H1 (cell line): ENCODE measurements at regions not wholly inside any gene's neighbourhood (a gene's known extent, or its start where the extent isn't known, plus 50 kb on each side); places are given as distances from the start of the nearest gene placed in this dataset.

Experiments
- CTCF ChIA-PET: fragments of 300-600 bp; sonication (Branson Sonifier 250); formaldehyde crosslinking; loops from one replicate; lab custom pipeline; 2021; ENCODE audit not compliant: partially characterized antibody; lab: Charles Lee
- POLR2A ChIA-PET: fragments of 300-600 bp; sonication (Branson Sonifier 250); formaldehyde crosslinking; loops from one replicate; lab custom pipeline; 2021; ENCODE audit warnings: inconsistent platforms; ENCODE audit not compliant: partially characterized antibody; lab: Charles Lee
- DNase-seq, 2 experiments: peaks; one replicate each; pipeline versions ENCODE4 v3.0.0 to v3.0.0-alpha.2; 2010 to 2022; ENCODE audit warnings: low spot score in 2 of 2, low read depth in 1 of 2, mixed read lengths in 1 of 2
- FAIRE-seq: peaks from 2 replicates; lab custom pipeline; 2011; peaks lifted over from hg19 to GRCh38; lab: Jason Lieb, UNC
- H2AFZ ChIP-seq: 2 replicates; pipeline ENCODE4 v1.8.1; 2012; ENCODE audit warnings: low read length, inconsistent platforms
- H2AK5ac ChIP-seq: 2 replicates; pipeline ENCODE4 v1.6.1; 2013; ENCODE audit warnings: low read depth, low read length
- H2BK120ac ChIP-seq: replicated peaks from 2 replicates; pipeline ENCODE3; 2013; ENCODE audit warnings: low read depth, low read length, inconsistent platforms
- H2BK12ac ChIP-seq: 2 replicates; pipeline ENCODE4 v1.6.1; 2013; ENCODE audit warnings: low read depth, low read length
- H2BK15ac ChIP-seq: 2 replicates; pipeline ENCODE4 v1.6.1; 2013; ENCODE audit warnings: low read length
- H2BK20ac ChIP-seq: 2 replicates; pipeline ENCODE4 v1.6.1; 2013; ENCODE audit warnings: low read length
- H2BK5ac ChIP-seq: 2 replicates; pipeline ENCODE4 v1.6.1; 2013; ENCODE audit warnings: low read depth, low read length
- H3K14ac ChIP-seq: 2 replicates; pipeline ENCODE4 v1.6.1; 2013; ENCODE audit warnings: inconsistent platforms; ENCODE audit not compliant: insufficient read length
- H3K18ac ChIP-seq: 2 replicates; pipeline ENCODE4 v1.6.1; 2013; ENCODE audit warnings: low read length; ENCODE audit errors: extremely low read depth
- H3K23ac ChIP-seq: 2 replicates; pipeline ENCODE4 v1.6.1; 2013; ENCODE audit warnings: inconsistent platforms; ENCODE audit not compliant: insufficient read length
- H3K23me2 ChIP-seq: 2 replicates; pipeline ENCODE4 v1.6.1; 2013; ENCODE audit warnings: low read depth, low read length
- H3K27ac ChIP-seq: 2 replicates; pipeline ENCODE4 v1.6.1; 2011; ENCODE audit warnings: low read depth, low read length, inconsistent platforms
- H3K27me3 ChIP-seq, 4 experiments: replicated peaks in 1 of 4; 1 replicate in 1 of 4; 2 replicates in 3 of 4; pipeline versions ENCODE4 v1.6.1 to v1.8.1; 2011 to 2013; ENCODE audit warnings: low read length in 3 of 4, mild to moderate bottlenecking in 3 of 4, inconsistent platforms in 2 of 4, mixed read lengths in 2 of 4, moderate library complexity in 1 of 4; ENCODE audit not compliant: control insufficient read depth in 3 of 4, insufficient read depth in 3 of 4; ENCODE audit errors: extremely low read depth in 1 of 4
- H3K36me3 ChIP-seq, 4 experiments: 2 replicates each; pipeline versions ENCODE4 v1.6.1 to v1.8.1; 2011 to 2013; ENCODE audit warnings: mild to moderate bottlenecking in 4 of 4, low read length in 3 of 4, moderate library complexity in 2 of 4, control low read depth in 1 of 4, inconsistent platforms in 1 of 4; ENCODE audit not compliant: insufficient read depth in 4 of 4, control insufficient read depth in 2 of 4
- H3K4ac ChIP-seq: replicated peaks from 2 replicates; pipeline ENCODE3; 2013; ENCODE audit warnings: low read length, low read depth, mixed read lengths, inconsistent platforms; ENCODE audit not compliant: insufficient read length
- H3K4me1 ChIP-seq, 4 experiments: replicated peaks in 1 of 4; 1 replicate in 1 of 4; 2 replicates in 3 of 4; pipeline versions ENCODE4 v1.6.1 to v1.8.1; 2011 to 2013; ENCODE audit warnings: low read length in 3 of 4, inconsistent platforms in 2 of 4, mixed read lengths in 1 of 4; ENCODE audit not compliant: insufficient read depth in 4 of 4, control insufficient read depth in 3 of 4
- H3K4me2 ChIP-seq, 2 experiments: 2 replicates each; pipeline versions ENCODE4 v1.6.1 to v1.8.1; 2011 to 2013; ENCODE audit warnings: low read depth in 2 of 2, low read length in 2 of 2, control low read depth in 1 of 2, inconsistent platforms in 1 of 2, mild to moderate bottlenecking in 1 of 2; ENCODE audit not compliant: insufficient read depth in 1 of 2
- H3K4me3 ChIP-seq, 4 experiments: fragments of 200-600, 300-600 bp in 1 of 4; sonication (generic), shearing (Covaris generic), sonication (Bioruptor Twin) in 1 of 4; 2 replicates each; pipeline versions ENCODE4 v1.5.1 to v1.8.1; 2011 to 2016; ENCODE audit warnings: low read length in 4 of 4, low read depth in 3 of 4, control low read depth in 2 of 4, inconsistent platforms in 2 of 4, mild to moderate bottlenecking in 2 of 4, mixed read lengths in 1 of 4, moderate library complexity in 1 of 4; ENCODE audit not compliant: insufficient read depth in 2 of 4; ENCODE audit errors: extremely low read depth in 1 of 4
- H3K56ac ChIP-seq: replicated peaks from 2 replicates; pipeline ENCODE3; 2013; ENCODE audit warnings: low read depth, mild to moderate bottlenecking, mixed read lengths, low read length, inconsistent platforms; ENCODE audit not compliant: insufficient read length
- H3K79me1 ChIP-seq: 2 replicates; pipeline ENCODE4 v1.6.1; 2013; ENCODE audit warnings: low read depth, low read length, control low read depth
- H3K79me2 ChIP-seq, 2 experiments: 2 replicates each; pipeline versions ENCODE4 v1.6.1 to v1.8.1; 2012 to 2013; ENCODE audit warnings: low read length in 2 of 2, mild to moderate bottlenecking in 2 of 2, inconsistent platforms in 1 of 2; ENCODE audit not compliant: insufficient read depth in 2 of 2, control insufficient read depth in 1 of 2
- H3K9ac ChIP-seq, 4 experiments: replicated peaks in 1 of 4; 1 replicate in 1 of 4; 2 replicates in 3 of 4; pipeline versions ENCODE4 v1.6.1 to v1.8.1; 2011 to 2013; ENCODE audit warnings: low read depth in 3 of 4, low read length in 3 of 4, control low read depth in 2 of 4, mild to moderate bottlenecking in 2 of 4, moderate library complexity in 2 of 4, inconsistent platforms in 1 of 4; ENCODE audit errors: extremely low read depth in 1 of 4
- H3K9me3 ChIP-seq, 2 experiments: 2 replicates each; pipeline versions ENCODE4 v1.6.1 to v1.8.1; 2012 to 2013; ENCODE audit warnings: mild to moderate bottlenecking in 2 of 2, moderate library complexity in 2 of 2, control low read depth in 1 of 2, inconsistent platforms in 1 of 2, low read depth in 1 of 2, low read length in 1 of 2, mixed read lengths in 1 of 2; ENCODE audit not compliant: insufficient read depth in 2 of 2
- H4K20me1 ChIP-seq, 2 experiments: replicated peaks in 1 of 2; 2 replicates each; pipeline versions ENCODE3 to v1.8.1; 2011 to 2013; ENCODE audit warnings: inconsistent platforms in 2 of 2, low read length in 2 of 2, mild to moderate bottlenecking in 1 of 2; ENCODE audit not compliant: insufficient read depth in 2 of 2, control insufficient read depth in 1 of 2
- H4K5ac ChIP-seq: 2 replicates; pipeline ENCODE4 v1.6.1; 2013; ENCODE audit warnings: low read length, low read depth, mixed read lengths, inconsistent platforms; ENCODE audit not compliant: insufficient read length
- H4K8ac ChIP-seq: 2 replicates; pipeline ENCODE4 v1.8.0; 2013; ENCODE audit warnings: mild to moderate bottlenecking, moderate library complexity, low read length, inconsistent platforms; ENCODE audit not compliant: insufficient read depth; ENCODE audit errors: extremely low read depth
- H4K91ac ChIP-seq: replicated peaks from 2 replicates; pipeline ENCODE3; 2013; ENCODE audit warnings: low read length, mixed read lengths, inconsistent platforms; ENCODE audit not compliant: insufficient read length
- KDM4A ChIP-seq: IDR thresholded peaks from one replicate; pipeline ENCODE4 v1.7.1; 2012; ENCODE audit warnings: low read depth, mild to moderate bottlenecking, moderate library complexity, low read length, inconsistent platforms; ENCODE audit not compliant: severe bottlenecking
- SRF ChIP-seq: IDR thresholded peaks from 2 replicates; pipeline ENCODE4 v1.6.1; 2011; ENCODE audit warnings: mild to moderate bottlenecking, low read depth, low read length, moderate library complexity
- WGBS, 2 experiments: shearing (Covaris generic) in 1 of 2; methylation state at CpG; one replicate each; pipeline versions ENCODE4 v1.1.6 to v1.1.7; 2013 to 2015; ENCODE audit warnings: low lambda C conversion rate in 2 of 2, mixed read lengths in 2 of 2, inconsistent platforms in 1 of 2, low coverage in 1 of 2, missing lambda C conversion rate in 1 of 2; ENCODE audit not compliant: insufficient replicate concordance in 2 of 2, insufficient coverage in 1 of 2, insufficient read length in 1 of 2; ENCODE audit errors: extremely low coverage in 1 of 2, missing lambda C conversion rate in 1 of 2; 5-methylcytosine and 5-hydroxymethylcytosine counted together
- TF ChIP-seq, protein P1 (sequence below): IDR thresholded peaks from 2 replicates; pipeline ENCODE4 v1.6.1; 2011; ENCODE audit warnings: low read length, improper control_type of control experiment

DNA sequence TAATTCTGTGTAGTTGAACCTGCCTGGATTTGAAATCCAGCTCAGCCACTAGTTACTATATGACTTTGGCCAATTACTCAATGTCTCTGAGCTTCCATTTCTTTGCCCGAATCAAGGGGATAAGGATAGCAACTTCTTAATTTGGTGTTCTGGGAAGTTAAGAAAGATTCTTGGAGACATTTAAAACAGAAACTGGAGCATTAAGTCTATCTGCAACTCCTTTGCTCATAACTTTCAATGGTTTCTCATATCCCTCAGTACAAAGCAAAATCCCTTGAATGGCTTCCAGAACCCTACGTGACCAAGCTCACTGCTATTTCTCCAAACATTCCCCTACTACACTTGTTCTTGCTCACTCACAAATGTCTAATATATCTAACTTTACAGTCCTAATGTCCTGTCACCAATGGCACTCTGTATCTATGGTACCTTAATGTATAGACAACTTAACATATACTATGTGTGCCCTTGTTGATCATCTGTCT is 849.1 kb upstream of the SLIT2 start:
- H3K4me2 ChIP-seq = no peak overlapping the region
- H4K8ac ChIP-seq = no peak overlapping the region
- no peak overlapping the region for H3K4me3 ChIP-seq
- CTCF ChIA-PET = no interaction called here
- no peak overlapping the region for H3K23ac ChIP-seq
- no peak overlapping the region for H3K9ac ChIP-seq
- no peaks in the 10 kb centered on the region for H3K9me3 ChIP-seq
- H3K36me3 ChIP-seq = no peaks in the 10 kb centered on the region
- H3K79me2 ChIP-seq = no peaks in the 10 kb centered on the region
- H3K4ac ChIP-seq = no peak overlapping the region
- no peaks in the 10 kb centered on the region for H3K27me3 ChIP-seq
- H2BK120ac ChIP-seq = no peak overlapping the region
- no peak overlapping the region for H2BK15ac ChIP-seq
- DNase-seq (no peak), FAIRE-seq (no peak)
- TF ChIP-seq, protein P1, sequence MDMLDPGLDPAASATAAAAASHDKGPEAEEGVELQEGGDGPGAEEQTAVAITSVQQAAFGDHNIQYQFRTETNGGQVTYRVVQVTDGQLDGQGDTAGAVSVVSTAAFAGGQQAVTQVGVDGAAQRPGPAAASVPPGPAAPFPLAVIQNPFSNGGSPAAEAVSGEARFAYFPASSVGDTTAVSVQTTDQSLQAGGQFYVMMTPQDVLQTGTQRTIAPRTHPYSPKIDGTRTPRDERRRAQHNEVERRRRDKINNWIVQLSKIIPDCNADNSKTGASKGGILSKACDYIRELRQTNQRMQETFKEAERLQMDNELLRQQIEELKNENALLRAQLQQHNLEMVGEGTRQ = no peak
- TF ChIP-seq KDM4A (no peak), SRF (no peak)
- H3K4me1 ChIP-seq = no peaks in the 10 kb centered on the region
- no peak overlapping the region for H3K14ac ChIP-seq
- no peak overlapping the region for H4K5ac ChIP-seq
- peak overlapping the region; percentile 44; the same call in 1 of the 2 replicates for H2AFZ ChIP-seq
- POLR2A ChIA-PET = no interaction called here
- no peak overlapping the region for H3K56ac ChIP-seq
- no peak overlapping the region for H3K27ac ChIP-seq
- H2BK5ac ChIP-seq = no peak overlapping the region
- WGBS, 2 experiments = 92% methylated on average over 2 of the region's 2 CpGs; no CpG with 5 or more reads in 1 of the 2 experiments
- no peak overlapping the region for H3K18ac ChIP-seq
- H4K20me1 ChIP-seq = no peaks in the 10 kb centered on the region
- no peak overlapping the region for H2BK12ac ChIP-seq
- H2AK5ac ChIP-seq = no peak overlapping the region
- H4K91ac ChIP-seq = no peak overlapping the region
- H3K23me2 ChIP-seq = peaks cover 2% of the 10 kb centered on the region; the same call in 1 of the 2 replicates
- H2BK20ac ChIP-seq = no peak overlapping the region
- H3K79me1 ChIP-seq = no peaks in the 10 kb centered on the region
